Stimulated activated CD8-positive, alpha-beta memory T cell treated with anti-CD3 and anti-CD28 coated beads, Interleukin-2, amount 100 ng/mL, for 1 hour (primary cell): ENCODE measurements at regions not wholly inside any gene's neighbourhood (a gene's known extent, or its start where the extent isn't known, plus 50 kb on each side); places are given as distances from the start of the nearest gene placed in this dataset.

ENCODE experiments used
- DNase-seq, 2 donors: peaks; one replicate each; pipeline ENCODE4 v3.0.0-alpha.2; 2020; ENCODE audit warnings: low read depth in 2 of 2

- no peak for DNase-seq
Observed at GRCh38 chr12:24280056-24280842, 330.8 kb upstream of the SOX5 start.

- DNase-seq: no peak
Observed at GRCh38 chr12:24278832-24279231, 329.4 kb upstream of the SOX5 start.

- no peak for DNase-seq
Observed at GRCh38 chr12:24270965-24271364, 321.5 kb upstream of the SOX5 start.

GRCh38 chr12:24270464-24270863 is 321.0 kb upstream of the SOX5 start:
- DNase-seq: no peak

DNA sequence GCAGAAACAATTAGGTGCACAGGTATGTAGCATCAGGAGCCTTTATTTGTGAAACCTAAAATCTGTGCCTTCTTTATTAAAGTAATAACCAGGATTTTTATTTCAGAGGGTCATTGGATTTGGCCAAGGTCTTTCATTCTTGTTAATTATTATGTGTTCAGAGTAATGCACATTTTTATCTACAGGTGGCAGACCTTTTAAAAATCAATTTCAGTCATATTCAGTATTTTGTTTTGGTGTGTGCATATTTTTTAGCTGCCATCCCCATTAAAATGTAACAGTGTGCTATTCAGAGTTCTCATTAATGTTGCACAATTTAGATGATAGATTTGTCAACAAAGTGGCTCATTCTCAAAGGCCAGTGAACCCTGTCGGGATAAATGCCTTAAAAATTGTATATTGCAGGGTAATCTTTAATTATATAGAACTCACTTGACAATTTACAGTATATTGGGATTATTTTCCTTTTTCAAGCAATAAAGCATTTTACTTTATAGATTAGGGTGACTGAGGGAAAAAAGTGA is 319.3 kb upstream of the SOX5 start:
- no peak for DNase-seq

- no peak for DNase-seq
Observed at GRCh38 chr12:24266982-24267381, 317.5 kb upstream of the SOX5 start.

- DNase-seq: no peak
Observed at GRCh38 chr12:24256684-24257083, 307.2 kb upstream of the SOX5 start.

DNA sequence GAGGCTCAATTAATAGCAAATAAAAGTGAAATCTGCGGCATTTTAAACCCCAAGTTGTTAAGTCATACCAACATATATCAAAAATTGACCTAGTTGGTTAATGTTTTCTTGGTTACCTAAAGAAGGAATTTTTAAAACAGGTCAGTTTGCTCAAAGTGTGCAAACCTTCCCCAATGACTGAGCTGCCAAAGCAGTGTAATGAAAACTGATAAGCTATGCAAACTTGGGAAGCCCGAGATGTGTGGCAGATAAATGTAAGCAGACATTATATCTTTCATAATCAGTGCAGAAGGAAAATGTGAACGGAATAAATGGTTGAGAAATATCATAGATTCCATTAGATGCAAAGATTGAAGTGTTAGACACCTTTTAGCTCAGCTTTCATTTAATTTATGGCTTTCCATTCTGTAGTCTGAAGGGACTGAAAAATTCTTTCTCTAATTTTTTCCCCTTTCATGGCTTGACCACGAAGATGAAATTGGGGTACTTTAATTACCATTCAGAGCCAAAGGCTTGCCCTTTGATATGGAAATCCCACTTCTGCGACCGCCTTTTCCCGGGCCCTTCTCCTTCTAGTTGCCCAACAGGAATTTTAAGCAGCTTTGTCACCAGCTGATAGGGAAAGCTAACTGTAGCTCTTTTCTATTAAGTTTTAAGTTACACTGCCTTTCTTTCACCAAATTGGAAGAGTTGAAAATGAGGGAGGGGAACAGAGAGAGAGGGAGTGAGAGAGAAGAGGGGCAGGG is 306.6 kb upstream of the SOX5 start:
- DNase-seq: no peak

GRCh38 chr12:24252602-24253001 is 303.1 kb upstream of the SOX5 start:
- DNase-seq: no peak

DNA sequence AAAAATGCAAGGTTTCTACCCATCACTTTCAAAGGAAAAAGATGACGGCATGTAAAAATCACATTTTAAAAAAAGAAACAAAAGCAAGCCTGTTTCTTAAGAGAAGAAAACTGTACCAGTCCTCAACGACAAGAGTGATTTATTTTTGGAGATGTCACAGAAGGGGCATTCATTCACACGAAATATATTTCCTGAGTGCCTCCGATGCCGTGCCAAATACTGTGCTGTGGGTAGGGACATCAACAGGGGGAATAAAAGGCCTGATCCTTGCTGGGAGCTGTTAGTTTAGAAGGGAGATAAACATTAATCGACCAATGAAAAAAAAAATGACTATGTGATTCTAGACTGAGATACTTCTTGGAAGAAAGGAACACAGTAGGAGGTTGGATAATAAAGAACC is 297.5 kb upstream of the SOX5 start:
- no peak for DNase-seq

- no peak for DNase-seq
Observed at GRCh38 chr12:24246376-24246775, 296.9 kb upstream of the SOX5 start.

DNA sequence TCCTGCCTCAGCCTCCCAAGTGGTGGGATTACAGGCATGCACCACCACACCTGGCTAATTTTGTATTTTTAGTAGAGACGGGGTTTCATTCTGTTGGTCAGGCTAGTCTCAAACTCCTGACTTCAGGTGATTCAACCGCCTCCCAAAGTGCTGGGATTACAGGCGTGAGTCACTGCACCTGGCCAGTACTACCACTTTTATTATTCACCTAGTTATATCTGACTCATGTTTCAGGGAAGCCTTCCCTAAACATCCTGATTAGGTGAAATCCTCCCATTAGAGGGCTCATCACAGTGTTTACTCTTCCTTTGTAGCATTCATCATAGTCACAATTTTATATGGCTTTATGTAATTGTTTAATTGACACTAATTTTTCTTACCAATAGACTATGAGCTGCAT is 295.3 kb upstream of the SOX5 start:
- DNase-seq: no peak

GRCh38 chr12:24244231-24244630 is 294.8 kb upstream of the SOX5 start:
- DNase-seq: no peak

DNA sequence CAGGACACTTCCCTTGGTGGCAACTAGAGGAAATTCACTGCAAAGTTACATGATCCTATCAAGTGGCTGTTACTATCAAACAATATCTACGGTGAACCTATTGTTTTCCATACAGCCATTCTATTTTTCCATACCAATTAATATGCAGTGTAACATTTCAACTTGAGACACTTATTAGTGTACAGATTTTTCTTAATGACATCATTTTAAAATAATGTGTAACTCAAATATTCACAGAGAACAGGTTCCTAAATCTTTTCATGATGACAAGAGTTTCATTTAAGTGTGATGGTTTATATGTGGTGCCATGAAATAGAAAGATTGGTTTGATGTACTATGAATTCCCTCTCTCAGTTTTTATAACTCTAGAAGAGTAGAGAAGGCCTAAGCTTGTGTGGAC is 291.2 kb upstream of the SOX5 start:
- DNase-seq: no peak

GRCh38 chr12:24233519-24234246 is 284.2 kb upstream of the SOX5 start:
- no peak for DNase-seq

DNA sequence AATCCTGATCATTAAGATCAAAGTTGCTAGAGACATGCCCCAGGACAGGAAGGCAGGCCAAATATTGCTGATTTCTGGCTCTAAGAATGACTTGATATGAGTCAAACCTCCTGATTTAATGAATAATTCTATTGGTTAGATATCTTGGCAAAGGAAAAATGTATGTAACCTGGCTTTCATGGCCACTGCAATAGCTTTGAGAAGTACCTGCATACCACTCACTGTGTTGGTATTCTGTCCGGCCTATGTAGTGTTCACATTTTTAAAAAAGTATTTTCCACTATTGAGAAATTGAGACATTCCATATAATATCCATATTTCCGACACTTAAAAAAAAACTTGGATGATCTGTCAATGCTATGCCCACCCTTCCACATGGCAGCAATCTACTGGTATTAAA is 283.1 kb upstream of the SOX5 start:
- DNase-seq: no peak

GRCh38 chr12:24231298-24231697 is 281.8 kb upstream of the SOX5 start:
- DNase-seq: no peak

- no peak for DNase-seq
Observed at GRCh38 chr12:24230061-24230701, 280.7 kb upstream of the SOX5 start.

- DNase-seq: no peak
Observed at GRCh38 chr12:24229031-24229700, 279.7 kb upstream of the SOX5 start.

- DNase-seq: no peak
Observed at GRCh38 chr12:24228371-24228770, 278.9 kb upstream of the SOX5 start.

GRCh38 chr12:24227551-24227950 is 278.1 kb upstream of the SOX5 start:
- DNase-seq: no peak
